Natural killer cell (primary cell): ENCODE measurements at regions not wholly inside any gene's neighbourhood (a gene's known extent, or its start where the extent isn't known, plus 50 kb on each side); places are given as distances from the start of the nearest gene placed in this dataset.

Experiments used
- ATAC-seq, 3 donors: fragments of 150-1000 bp in 2 of 3; fragments of 200-7000 bp in 1 of 3; cut with Tn5 transposase; 1 replicate in 1 of 3; 2 replicates in 2 of 3; pipeline ENCODE4 v1.10.0; 2021; ENCODE audit warnings: mild to moderate bottlenecking in 2 of 3, moderate library complexity in 2 of 3
- DNase-seq, 2 donors: peaks; one replicate each; pipeline versions ENCODE4 v3.0.0 to v3.0.0-alpha.2; 2013 to 2021; ENCODE audit warnings: mixed read lengths in 1 of 2
- H3K27ac ChIP-seq: one replicate; pipeline ENCODE4 v1.5.1; 2013; ENCODE audit warnings: mild to moderate bottlenecking, low read length
- H3K27me3 ChIP-seq: one replicate; pipeline ENCODE4 v1.6.1; 2013; ENCODE audit warnings: low read length; ENCODE audit not compliant: control insufficient read depth, insufficient read depth
- H3K36me3 ChIP-seq: one replicate; pipeline ENCODE4 v1.6.1; 2013; ENCODE audit warnings: low read length; ENCODE audit not compliant: control insufficient read depth, insufficient read depth
- H3K4me1 ChIP-seq: one replicate; pipeline ENCODE4 v1.6.1; 2013; ENCODE audit warnings: low read length; ENCODE audit not compliant: control insufficient read depth, insufficient read depth
- H3K4me3 ChIP-seq: one replicate; pipeline ENCODE4 v1.5.1; 2013; ENCODE audit warnings: low read length
- H3K9me3 ChIP-seq: one replicate; pipeline ENCODE4 v1.6.1; 2013; ENCODE audit warnings: low read length; ENCODE audit not compliant: control insufficient read depth, insufficient read depth
- H3K27ac Mint-ChIP-seq, 2 donors: one replicate each; pipeline ENCODE4 v1.8.0; 2022; ENCODE audit warnings: mild to moderate bottlenecking in 2 of 2, mixed read lengths in 2 of 2, moderate library complexity in 1 of 2
- H3K27me3 Mint-ChIP-seq, 2 donors: one replicate each; pipeline ENCODE4 v1.8.0; 2022; ENCODE audit warnings: low read depth in 2 of 2, mixed read lengths in 2 of 2
- H3K36me3 Mint-ChIP-seq: one replicate; pipeline ENCODE4 v1.8.0; 2022; ENCODE audit warnings: mixed read lengths
- H3K4me1 Mint-ChIP-seq, 2 donors: one replicate each; pipeline ENCODE4 v1.8.0; 2022; ENCODE audit warnings: mixed read lengths in 2 of 2
- H3K4me3 Mint-ChIP-seq: one replicate; pipeline ENCODE4 v1.8.0; 2022; ENCODE audit warnings: mild to moderate bottlenecking, moderate library complexity, mixed read lengths
- H3K9me3 Mint-ChIP-seq, 2 donors: one replicate each; pipeline ENCODE4 v1.8.0; 2022; ENCODE audit warnings: mixed read lengths in 2 of 2
- CTCF ChIP-seq: fragments of 200-600 bp; IDR thresholded peaks from one replicate; pipeline ENCODE4 v1.8.0; 2022; ENCODE audit warnings: antibody characterized with exemption
- WGBS: methylation state at CpG from one replicate; pipeline ENCODE4 v1.1.7; 2013; ENCODE audit warnings: missing lambda C conversion rate; ENCODE audit not compliant: insufficient coverage; 5-methylcytosine and 5-hydroxymethylcytosine counted together
- intact Hi-C: fragments of 100-400 bp; cut with micrococcal nuclease; formaldehyde crosslinking; loops from one replicate; pipeline ENCODE4 v1.14.2; 2022

GRCh38 chr12:67441736-67442346, 172.7 kb downstream of the CAND1 start:
- peak; percentile 83 for TF ChIP-seq CTCF
- peak overlapping the region; percentile 25 for H3K4me3 Mint-ChIP-seq

GRCh38 chr12:67442347-67442841, 173.2 kb downstream of the CAND1 start:
- no peak for DNase-seq
- Histone ChIP-seq H3K9me3 (no peaks in the 10 kb centered on the region), H3K27me3 (no peaks in the 10 kb centered on the region), H3K36me3 (no peaks in the 10 kb centered on the region), H3K4me3 (no peak overlapping the region), H3K4me1 (peaks cover 12% of the 10 kb centered on the region), H3K27ac (no peak overlapping the region)
- no peak for ATAC-seq
- peak overlapping the region in 1 of 2 donors; percentile 77 for H3K27ac Mint-ChIP-seq
- intact Hi-C loops, result loop anchor here (5.0 kb wide), 2 partner anchors 85 to 205 kb away; partner anchors contain the start of gene DYRK2
- no peak for TF ChIP-seq CTCF
- no peaks in the 10 kb centered on the region for H3K27me3 Mint-ChIP-seq
- H3K36me3 Mint-ChIP-seq, result no peaks in the 10 kb centered on the region
- no peak overlapping the region for H3K4me3 Mint-ChIP-seq
- 47% methylated on average over 11 of the region's 11 CpGs for WGBS
- peaks cover 23 to 28% of the 10 kb centered on the region in 2 donors for H3K4me1 Mint-ChIP-seq
- H3K9me3 Mint-ChIP-seq, result no peaks in the 10 kb centered on the region

More at GRCh38 chr12:67441736-67442346, 172.7 kb downstream of the CAND1 start:
- no peaks in the 10 kb centered on the region for H3K36me3 ChIP-seq
- H3K27ac Mint-ChIP-seq, result peak overlapping the region in 1 of 2 donors; percentile 77
- no peaks in the 10 kb centered on the region for H3K36me3 Mint-ChIP-seq
- intact Hi-C loops, result loop anchor here (5.0 kb wide), 2 partner anchors 85 to 205 kb away; partner anchors contain the start of gene DYRK2
- peak; percentile 59 to 88 for DNase-seq
- peak; percentile 82 to 97 (median 97) for ATAC-seq
- no peaks in the 10 kb centered on the region for H3K27me3 Mint-ChIP-seq
- WGBS, result 10% methylated on average over 8 of the region's 12 CpGs
- no peak overlapping the region for H3K27ac ChIP-seq
- no peaks in the 10 kb centered on the region for H3K9me3 Mint-ChIP-seq
- no peaks in the 10 kb centered on the region for H3K9me3 ChIP-seq
- H3K27me3 ChIP-seq, result no peaks in the 10 kb centered on the region
- no peak overlapping the region for H3K4me3 ChIP-seq
- H3K4me1 ChIP-seq, result peaks cover 15% of the 10 kb centered on the region
- H3K4me1 Mint-ChIP-seq, result peaks cover 28 to 33% of the 10 kb centered on the region in 2 donors

GRCh38 chr12:67442896-67443295, 173.7 kb downstream of the CAND1 start:
- DNase-seq (no peak), ATAC-seq (no peak)
- H3K4me3 Mint-ChIP-seq, result no peak overlapping the region
- H3K27me3 Mint-ChIP-seq, result no peaks in the 10 kb centered on the region
- Histone ChIP-seq H3K27ac (no peak overlapping the region), H3K27me3 (no peaks in the 10 kb centered on the region), H3K4me1 (peaks cover 12% of the 10 kb centered on the region), H3K4me3 (no peak overlapping the region), H3K36me3 (no peaks in the 10 kb centered on the region), H3K9me3 (no peaks in the 10 kb centered on the region)
- no peak overlapping the region for H3K27ac Mint-ChIP-seq
- no peaks in the 10 kb centered on the region for H3K9me3 Mint-ChIP-seq
- no peaks in the 10 kb centered on the region for H3K36me3 Mint-ChIP-seq
- intact Hi-C loops, result loop anchor here (5.0 kb wide), 2 partner anchors 86 to 204 kb away; partner anchors contain the start of gene DYRK2
- H3K4me1 Mint-ChIP-seq, result peaks cover 19 to 24% of the 10 kb centered on the region in 2 donors
- 94% methylated on average over 8 of the region's 8 CpGs for WGBS
- TF ChIP-seq CTCF, result no peak
